Thymus (tissue), 11 donors: ENCODE measurements at regions not wholly inside any gene's neighbourhood (a gene's known extent, or its start where the extent isn't known, plus 50 kb on each side); places are given as distances from the start of the nearest gene placed in this dataset.
A peak's percentile ranks its signal among the peaks of the same experiment; 100 is the strongest.
"Not testable (repeated sequence)": the region's sequence is repeated elsewhere in the genome, so short reads cannot be mapped to it uniquely, and the experiment has no call there.

Experiments used
- DNase-seq, 9 donors: peaks; one replicate each; pipeline ENCODE4 v3.0.0-alpha.2; 2013; ENCODE audit warnings: low spot score in 9 of 9, low read depth in 6 of 9, missing footprints in 1 of 9
- H3K27ac ChIP-seq, 2 donors: one replicate each; pipeline ENCODE4 v1.5.1; 2013; ENCODE audit warnings: control low read depth in 1 of 2, low read depth in 1 of 2, low read length in 1 of 2, mild to moderate bottlenecking in 1 of 2, moderate library complexity in 1 of 2
- H3K27me3 ChIP-seq, 2 donors: one replicate each; pipeline ENCODE4 v1.5.1; 2013; ENCODE audit warnings: low read length in 1 of 2; ENCODE audit not compliant: control insufficient read depth in 2 of 2, insufficient read depth in 1 of 2
- H3K36me3 ChIP-seq, 2 donors: one replicate each; pipeline ENCODE4 v1.5.1; 2013; ENCODE audit warnings: low read length in 1 of 2, mild to moderate bottlenecking in 1 of 2, moderate library complexity in 1 of 2; ENCODE audit not compliant: control insufficient read depth in 2 of 2, insufficient read depth in 2 of 2
- H3K4me1 ChIP-seq, 2 donors: one replicate each; pipeline ENCODE4 v1.5.1; 2013; ENCODE audit warnings: low read length in 2 of 2; ENCODE audit not compliant: control insufficient read depth in 2 of 2, insufficient read depth in 2 of 2
- H3K4me3 ChIP-seq, 2 donors: one replicate each; pipeline ENCODE4 v1.5.1; 2013; ENCODE audit warnings: low read length in 2 of 2, control low read depth in 1 of 2, mild to moderate bottlenecking in 1 of 2
- H3K9me3 ChIP-seq, 2 donors: one replicate each; pipeline ENCODE4 v1.5.1; 2013; ENCODE audit warnings: low read length in 1 of 2, mild to moderate bottlenecking in 1 of 2; ENCODE audit not compliant: control insufficient read depth in 2 of 2, insufficient read depth in 1 of 2
- WGBS: extraction: QIAGEN DNeasy Blood & Tissue Kit; methylation state at CpG from one replicate; pipeline ENCODE4 v1.1.7; 2013; 5-methylcytosine and 5-hydroxymethylcytosine counted together
- donor health status: healthy.

DNA sequence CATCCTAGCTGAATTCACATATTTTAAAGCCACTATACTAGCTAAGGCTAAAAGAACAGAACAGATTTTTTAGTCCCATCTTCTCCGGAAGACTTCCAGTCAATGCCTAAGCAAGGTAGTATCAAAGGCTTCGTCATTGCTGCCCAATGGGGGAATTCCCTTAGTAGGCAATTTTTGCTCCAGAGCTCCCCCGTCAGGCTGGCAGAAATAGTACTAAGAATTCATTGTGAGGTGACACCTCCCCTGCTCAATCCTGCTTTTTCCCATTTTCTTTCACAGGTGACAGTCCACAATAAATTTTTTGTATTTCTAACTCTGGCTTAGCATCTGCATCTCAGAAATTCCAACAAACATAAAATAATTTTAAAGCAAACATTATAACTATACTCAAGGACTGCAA lies 52.8 kb upstream of the SRSF6 start:
- no peak for DNase-seq
- H3K27ac ChIP-seq, result no peak overlapping the region
- no peaks in the 10 kb centered on the region for H3K4me1 ChIP-seq
- H3K27me3 ChIP-seq, result no peaks in the 10 kb centered on the region
- H3K4me3 ChIP-seq, result no peak overlapping the region
- 31% methylated on average over 3 of the region's 3 CpGs for WGBS
- H3K9me3 ChIP-seq, result no peaks in the 10 kb centered on the region
- no peaks in the 10 kb centered on the region for H3K36me3 ChIP-seq

DNA sequence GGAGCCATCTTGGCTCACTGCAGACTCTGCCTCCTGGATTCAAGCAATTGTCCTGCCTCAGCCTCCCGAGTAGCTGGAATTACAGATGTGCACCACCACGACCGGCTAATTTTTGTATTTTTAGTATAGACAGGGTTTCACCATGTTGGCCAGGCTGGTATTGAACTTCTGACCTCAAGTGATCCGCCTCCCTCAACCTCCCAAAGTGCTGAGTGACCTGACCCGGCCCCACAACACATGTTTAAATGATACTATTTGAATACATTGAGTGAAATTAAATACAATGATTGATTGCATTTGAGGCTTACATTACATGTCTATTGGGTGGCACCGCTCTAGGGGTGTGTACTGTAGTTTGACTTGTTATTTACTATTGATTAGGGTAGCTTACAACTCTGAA lies 56.8 kb upstream of the SRSF6 start:
- H3K4me3 ChIP-seq, DNase-seq, H3K9me3 ChIP-seq, H3K27me3 ChIP-seq, H3K27ac ChIP-seq, H3K36me3 ChIP-seq, H3K4me1 ChIP-seq: not testable (repeated sequence)
- WGBS, result 91% methylated on average over 6 of the region's 6 CpGs

DNA sequence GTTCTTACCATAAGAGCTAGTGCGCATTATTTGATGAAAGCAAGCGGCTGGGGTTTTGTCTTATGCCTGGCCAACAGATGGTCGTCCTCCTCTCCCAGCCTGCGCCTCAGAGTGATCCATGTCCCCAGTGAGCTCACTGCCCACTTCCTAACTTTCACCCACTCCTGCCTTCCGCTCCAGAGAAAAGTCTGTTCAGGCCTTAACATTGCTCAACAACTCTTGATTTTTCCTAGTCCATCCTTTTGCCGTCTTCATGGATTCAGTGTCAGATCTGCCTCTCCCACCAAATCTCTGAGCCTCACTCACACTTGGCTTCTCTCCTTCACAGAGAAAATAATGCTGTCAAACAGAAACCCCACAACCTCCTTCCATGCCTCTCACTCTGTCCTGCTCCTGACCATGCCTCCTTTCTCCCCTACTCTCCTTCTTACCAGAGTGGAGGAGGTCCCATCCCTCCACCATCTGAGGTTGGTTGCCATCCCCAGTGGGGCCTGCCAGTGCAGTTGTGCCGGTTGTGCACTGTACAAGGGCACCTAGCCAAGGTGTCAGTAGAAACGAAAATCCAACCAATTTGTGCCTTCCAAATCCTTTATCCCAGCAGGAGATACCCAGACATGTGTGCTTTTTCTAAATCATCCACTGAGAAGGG lies 58.9 kb upstream of the SRSF6 start:
- H3K4me3 ChIP-seq, result no peak overlapping the region
- WGBS, result 92% methylated on average over 8 of the region's 8 CpGs
- no peak overlapping the region for H3K27ac ChIP-seq
- no peaks in the 10 kb centered on the region for H3K9me3 ChIP-seq
- no peaks in the 10 kb centered on the region for H3K27me3 ChIP-seq
- no peaks in the 10 kb centered on the region for H3K36me3 ChIP-seq
- H3K4me1 ChIP-seq, result no peaks in the 10 kb centered on the region
- DNase-seq, result no peak

DNA sequence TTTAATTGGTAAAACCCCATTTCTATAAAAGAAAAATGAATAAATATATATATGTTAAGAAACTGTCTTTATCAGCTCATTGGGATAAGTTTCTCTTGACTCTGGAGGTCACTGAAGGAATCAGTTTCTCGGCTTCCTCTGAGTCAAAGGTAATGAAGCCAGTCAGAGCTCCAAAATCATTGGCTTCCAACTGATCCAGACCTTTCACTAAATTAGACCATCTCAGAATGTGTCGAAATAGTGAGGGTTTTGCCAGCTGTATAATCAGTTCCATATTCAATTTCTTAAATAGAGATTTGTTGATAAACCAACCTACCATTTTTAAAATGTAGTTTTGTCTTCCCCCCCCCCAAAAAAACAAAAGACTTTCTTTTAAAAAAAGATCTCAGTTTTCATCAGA lies 60.5 kb upstream of the SRSF6 start:
- Histone ChIP-seq H3K4me1 (no peaks in the 10 kb centered on the region), H3K27me3 (no peaks in the 10 kb centered on the region), H3K36me3 (no peaks in the 10 kb centered on the region), H3K27ac (no peak overlapping the region), H3K4me3 (no peak overlapping the region), H3K9me3 (no peaks in the 10 kb centered on the region)
- DNase-seq, result no peak
- 96% methylated on average over 2 of the region's 2 CpGs for WGBS

DNA sequence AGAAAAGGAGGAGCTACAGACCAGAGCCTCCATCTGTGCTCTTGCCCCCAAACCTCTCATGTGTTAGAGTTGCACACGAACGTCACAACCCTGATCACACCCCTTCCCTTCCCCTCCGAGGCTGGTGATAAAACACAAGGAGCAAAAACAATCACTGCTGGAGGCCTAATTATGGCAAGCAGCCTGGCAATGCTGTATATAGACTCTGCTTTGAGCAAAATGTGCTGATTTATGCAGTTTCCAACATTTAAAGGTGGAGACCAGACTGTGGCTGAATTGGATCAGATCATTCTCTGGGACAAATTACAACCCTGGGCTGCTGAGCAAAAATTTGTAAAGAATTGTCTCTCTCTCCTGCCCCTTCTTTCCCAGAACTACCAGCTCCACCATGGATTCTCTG lies 64.6 kb upstream of the SRSF6 start:
- Histone ChIP-seq H3K4me3 (no peak overlapping the region), H3K27me3 (peaks cover 0 to 8% of the 10 kb centered on the region in 2 donors), H3K27ac (no peak overlapping the region), H3K4me1 (no peaks in the 10 kb centered on the region), H3K36me3 (no peaks in the 10 kb centered on the region), H3K9me3 (no peaks in the 10 kb centered on the region)
- DNase-seq, result no peak
- 82% methylated on average over 3 of the region's 3 CpGs for WGBS

DNA sequence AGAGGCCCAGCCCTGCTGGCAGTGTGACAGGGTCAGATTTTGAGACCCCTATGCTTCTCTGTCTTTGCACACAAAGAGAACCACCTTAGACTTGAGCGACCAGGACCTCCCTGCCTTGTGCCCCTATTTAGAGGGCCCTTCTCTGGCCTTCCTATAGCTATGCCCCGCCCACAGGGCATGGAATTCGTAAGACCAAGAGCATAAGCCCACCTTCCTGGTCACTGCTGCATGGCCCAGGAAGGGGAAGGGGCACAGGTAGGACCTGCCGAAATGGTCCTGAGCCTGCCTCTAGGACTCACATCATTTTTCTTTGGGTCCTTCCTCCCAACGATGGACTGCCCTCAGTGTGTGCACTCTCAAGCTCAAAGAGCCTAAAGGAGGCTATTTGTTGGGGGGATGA lies 65.1 kb upstream of the SRSF6 start:
- peaks cover 0 to 8% of the 10 kb centered on the region in 2 donors for H3K27me3 ChIP-seq
- no peak for DNase-seq
- H3K9me3 ChIP-seq, result no peaks in the 10 kb centered on the region
- WGBS, result 87% methylated on average over 5 of the region's 5 CpGs
- no peaks in the 10 kb centered on the region for H3K36me3 ChIP-seq
- H3K27ac ChIP-seq, result no peak overlapping the region
- H3K4me3 ChIP-seq, result no peak overlapping the region
- no peaks in the 10 kb centered on the region for H3K4me1 ChIP-seq

DNA sequence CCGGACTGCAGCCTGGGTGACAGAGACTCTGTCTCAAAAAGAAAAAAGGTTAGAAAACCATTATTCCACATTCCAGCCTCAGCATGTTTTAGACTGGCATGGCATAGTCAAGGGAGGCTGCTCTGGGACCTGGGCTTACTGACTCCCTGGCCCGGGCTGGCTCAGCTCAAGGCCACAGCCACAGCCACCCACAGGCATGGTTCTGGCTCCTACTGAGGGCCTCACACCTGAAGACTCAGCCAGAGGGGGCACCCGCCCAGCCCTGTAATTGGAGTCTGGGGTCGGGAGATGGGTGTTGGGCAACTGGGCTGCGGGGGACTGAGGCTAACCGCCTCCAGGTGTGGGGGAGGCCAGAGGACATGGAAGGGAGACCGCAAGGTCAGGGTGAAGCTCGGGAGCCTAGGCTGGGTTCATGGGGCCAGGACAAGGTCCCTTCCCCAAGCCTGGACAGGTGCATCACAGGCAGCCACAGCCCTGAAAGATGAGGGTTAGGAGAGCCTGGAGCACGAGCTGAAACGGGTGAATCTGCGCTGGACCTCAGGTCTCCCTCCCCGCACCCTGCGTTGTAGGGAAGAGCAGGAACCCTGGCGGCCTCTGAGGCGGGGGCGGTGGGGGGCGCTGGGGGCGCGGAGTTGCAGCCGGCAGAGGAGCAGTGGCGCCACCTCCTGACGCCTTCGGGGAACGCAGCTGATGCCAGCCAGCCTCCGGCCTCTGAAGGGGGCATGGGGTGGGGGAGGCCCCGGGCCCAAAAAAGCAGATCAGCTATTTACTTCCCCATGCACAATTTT lies 67.7 kb upstream of the SRSF6 start:
- no peaks in the 10 kb centered on the region for H3K4me1 ChIP-seq
- no peak overlapping the region for H3K27ac ChIP-seq
- H3K4me3 ChIP-seq, result no peak overlapping the region
- 38% methylated on average over 26 of the region's 26 CpGs for WGBS
- no peaks in the 10 kb centered on the region for H3K9me3 ChIP-seq
- peaks cover 0 to 8% of the 10 kb centered on the region in 2 donors for H3K27me3 ChIP-seq
- no peaks in the 10 kb centered on the region for H3K36me3 ChIP-seq
- DNase-seq, result no peak

DNA sequence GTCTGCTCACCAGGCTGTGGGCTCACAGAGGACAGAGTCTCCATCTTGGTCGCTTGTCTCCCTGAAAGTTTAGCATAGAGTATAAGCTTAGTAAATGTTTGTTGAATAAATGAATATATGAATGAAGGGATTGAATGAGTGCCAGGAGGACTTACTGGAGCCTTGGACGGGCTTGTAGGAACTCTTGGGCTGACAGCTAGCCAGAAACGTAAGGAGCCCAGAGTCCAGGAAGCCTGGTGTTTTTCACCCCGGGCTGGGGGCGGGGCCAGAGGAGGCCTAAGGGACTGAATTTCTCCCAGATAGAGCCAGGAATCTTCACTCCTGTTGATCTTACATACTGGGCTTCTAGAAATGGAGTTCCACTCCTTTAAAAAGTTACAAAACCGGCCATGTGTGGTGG lies 68.5 kb upstream of the SRSF6 start:
- Histone ChIP-seq H3K9me3 (no peaks in the 10 kb centered on the region), H3K4me1 (no peaks in the 10 kb centered on the region), H3K4me3 (no peak overlapping the region), H3K27me3 (peaks cover 0 to 8% of the 10 kb centered on the region in 2 donors), H3K27ac (no peak overlapping the region), H3K36me3 (no peaks in the 10 kb centered on the region)
- no peak for DNase-seq
- WGBS, result 77% methylated on average over 6 of the region's 6 CpGs

DNA sequence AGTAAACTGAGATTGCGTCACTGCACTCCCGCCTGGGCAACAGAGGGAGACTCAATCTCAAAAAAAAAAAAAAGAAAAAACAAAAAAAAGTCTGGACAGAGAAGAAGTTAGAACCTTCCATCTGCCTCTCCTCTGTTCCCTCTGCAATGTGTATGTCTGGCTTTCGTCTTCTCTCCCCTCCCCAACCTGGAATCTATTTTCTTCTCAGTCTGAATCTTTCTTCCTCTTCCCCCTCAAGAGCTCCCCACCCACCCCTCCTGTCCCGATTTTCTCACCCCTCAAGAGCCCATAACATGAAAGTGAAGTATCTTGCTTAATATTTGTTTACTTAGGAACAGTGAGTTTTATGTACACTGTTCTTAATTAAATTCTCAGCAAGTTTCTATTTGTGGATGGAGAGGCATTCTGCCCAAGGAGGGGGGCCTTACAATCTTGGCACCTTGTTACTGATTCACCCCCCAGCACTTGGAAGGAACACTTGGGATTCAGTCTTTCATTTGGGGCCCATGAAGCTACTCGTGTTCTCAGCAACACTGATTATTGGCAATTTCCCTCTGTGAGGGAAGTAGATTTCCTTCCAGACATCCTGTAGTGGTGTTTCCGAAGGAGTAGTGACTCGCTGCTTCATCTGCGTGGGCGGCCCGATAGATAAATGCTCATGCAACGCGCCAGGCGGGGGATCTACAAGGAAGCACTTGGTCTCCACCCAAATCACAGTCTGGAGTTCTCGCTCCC lies 69.3 kb upstream of the SRSF6 start:
- Histone ChIP-seq H3K9me3 (no peaks in the 10 kb centered on the region), H3K4me1 (no peaks in the 10 kb centered on the region), H3K27me3 (peaks cover 0 to 8% of the 10 kb centered on the region in 2 donors), H3K36me3 (no peaks in the 10 kb centered on the region), H3K27ac (no peak overlapping the region), H3K4me3 (no peak overlapping the region)
- WGBS, result 58% methylated on average over 14 of the region's 14 CpGs
- peak in 1 of 9 donors; percentile 5 for DNase-seq
